Heart left ventricle (tissue), 16 donors: ENCODE measurements at regions not wholly inside any gene's neighbourhood (a gene's known extent, or its start where the extent isn't known, plus 50 kb on each side); places are given as distances from the start of the nearest gene placed in this dataset.

Experiments
- ATAC-seq, 4 donors: fragments of 200-7000 bp; cut with Tn5 transposase; one replicate each; pipeline ENCODE4 v1.9.1; 2020 to 2022; ENCODE audit warnings: moderate library complexity in 4 of 4, mild to moderate bottlenecking in 3 of 4, moderate number of reproducible peaks in 1 of 4
- DNase-seq, 5 donors: peaks; one replicate each; pipeline ENCODE4 v3.0.0-alpha.2; 2020
- H3K27ac ChIP-seq, 12 donors: fragments of 200-600 bp; sonication (generic) in 4 of 12; one replicate each; pipeline versions ENCODE4 v1.5.0 to v1.8.0; 2016 to 2022; ENCODE audit warnings: mild to moderate bottlenecking in 2 of 12
- H3K27me3 ChIP-seq, 9 donors: fragments of 200-600 bp; sonication (generic) in 2 of 9; one replicate each; pipeline versions ENCODE4 v1.5.1 to v1.8.0; 2016 to 2022; ENCODE audit warnings: mild to moderate bottlenecking in 3 of 9
- H3K36me3 ChIP-seq, 9 donors: fragments of 200-600 bp; sonication (generic) in 2 of 9; one replicate each; pipeline versions ENCODE4 v1.5.0 to v1.8.0; 2018 to 2022; ENCODE audit warnings: mild to moderate bottlenecking in 2 of 9
- H3K4me1 ChIP-seq, 12 donors: fragments of 200-600 bp; sonication (generic) in 4 of 12; one replicate each; pipeline versions ENCODE4 v1.5.0 to v1.8.0; 2016 to 2022; ENCODE audit warnings: mild to moderate bottlenecking in 3 of 12
- H3K4me3 ChIP-seq, 12 donors: fragments of 200-600 bp; sonication (generic) in 4 of 12; one replicate each; pipeline versions ENCODE4 v1.5.0 to v1.8.0; 2017 to 2022; ENCODE audit warnings: mild to moderate bottlenecking in 9 of 12, moderate library complexity in 4 of 12
- H3K9me3 ChIP-seq, 12 donors: fragments of 200-600 bp; sonication (generic) in 4 of 12; one replicate each; pipeline versions ENCODE4 v1.5.0 to v1.8.0; 2016 to 2022; ENCODE audit warnings: mild to moderate bottlenecking in 1 of 12
- CTCF ChIP-seq, 12 donors: fragments of 200-600 bp; sonication (generic) in 4 of 12; IDR thresholded peaks; one replicate each; pipeline versions ENCODE4 v1.5.0 to v1.8.0; 2018 to 2022; ENCODE audit warnings: antibody characterized with exemption in 12 of 12, mild to moderate bottlenecking in 5 of 12
- POLR2A ChIP-seq, 2 donors: fragments of 450-650 bp; IDR thresholded peaks; one replicate each; pipeline ENCODE4 v1.6.1; 2017; ENCODE audit warnings: antibody characterized with exemption in 2 of 2, mild to moderate bottlenecking in 2 of 2, moderate library complexity in 2 of 2
- WGBS, 4 donors: extraction: QIAGEN DNeasy Blood & Tissue Kit in 2 of 4; methylation state at CpG; one replicate each; pipeline versions ENCODE4 v1.1.5 to v1.1.7; 2013 to 2018; 5-methylcytosine and 5-hydroxymethylcytosine counted together
- intact Hi-C, 10 donors: fragments of 100-400 bp; cut with DNase I; formaldehyde crosslinking; loops; one replicate each; pipeline versions ENCODE4 v1.11.1 to v1.14.2; 2022
- donor health status: ischemic (EF 13 %, LVEDD 7.1; RV severe dilation, severe dysfunction).
- donor health status: healthy with polysubstance abuse.
- donor health status: DM: no; HTN: yes; CAD: no.
- donor health status: DM: no; HTN: no; CAD: no.
- donor health status: ischemic (EF 25% LVEDD 6.9; RV normal size, moderate dysfunction).
- donor health status: ischemic (EF 25% LVEDD 5.7; RV mildly dilated, moderate dysfunction).
- donor health status: healthy.
- donor health status: DM: yes; HTN: yes; CAD: no.
- donor health status: ischemic (EF 35%, LVEDD 5.7; RV mildly dilated, moderate dysfunction).
- donor health status: nonischemic (EF 11% LVEDD 7.7; RV severe dilation, severe dysfunction).
- donor health status: DM: yes; HTN: yes; CAD: no.
- donor health status: PGD.
- donor health status: ischemic (EF 29% LVEDD 5.4; RV normal size, mild dysfunction).
- donor health status: nonischemic (EF 23%, LVEDD 6.1; RV moderate dilation, normal function).

- intact Hi-C loops, result no loop called here
- WGBS, 4 donors, result 67 to 84% (median 76%) methylated on average over 3 of the region's 3 CpGs
- no peak for TF ChIP-seq POLR2A (IDR thresholded peaks at IDR 0.05)
- TF ChIP-seq CTCF (IDR thresholded peaks at IDR 0.05), result no peak
- ATAC-seq (no peak), DNase-seq (no peak)
- H3K27ac ChIP-seq, result no peak overlapping the region
- H3K36me3 ChIP-seq, result no peaks in the 10 kb centered on the region
- no peaks in the 10 kb centered on the region for H3K4me1 ChIP-seq
- no peaks in the 10 kb centered on the region for H3K27me3 ChIP-seq
- H3K4me3 ChIP-seq, result no peak overlapping the region
- peaks cover 0 to 16% (median 0%) of the 10 kb centered on the region in 12 donors for H3K9me3 ChIP-seq
Observed at GRCh38 chr5:19031491-19031890, 956.5 kb downstream of the CDH18 start.

GRCh38 chr5:19035816-19036215 is 952.2 kb downstream of the CDH18 start:
- intact Hi-C loops, result no loop called here
- DNase-seq (no peak), ATAC-seq (no peak)
- WGBS, 4 donors, result 0 to 37% (median 0%) methylated on average over 1 of the region's 1 CpG
- Histone ChIP-seq H3K4me3 (no peak overlapping the region), H3K27me3 (no peaks in the 10 kb centered on the region), H3K9me3 (no peaks in the 10 kb centered on the region), H3K27ac (no peak overlapping the region), H3K4me1 (no peaks in the 10 kb centered on the region), H3K36me3 (no peaks in the 10 kb centered on the region)
- TF ChIP-seq POLR2A (IDR thresholded peaks at IDR 0.05), result no peak
- no peak for TF ChIP-seq CTCF (IDR thresholded peaks at IDR 0.05)

- DNase-seq (no peak), ATAC-seq (no peak)
- no peak overlapping the region for H3K27ac ChIP-seq
- H3K4me3 ChIP-seq, result no peak overlapping the region
- no peaks in the 10 kb centered on the region for H3K4me1 ChIP-seq
- intact Hi-C loops, result no loop called here
- H3K36me3 ChIP-seq, result no peaks in the 10 kb centered on the region
- peaks cover 0 to 7% (median 0%) of the 10 kb centered on the region in 12 donors for H3K9me3 ChIP-seq
- no peak for TF ChIP-seq POLR2A (IDR thresholded peaks at IDR 0.05)
- 81 to 92% (median 87%) methylated on average over 2 of the region's 2 CpGs for WGBS, 4 donors
- no peaks in the 10 kb centered on the region for H3K27me3 ChIP-seq
Observed at GRCh38 chr5:19042106-19042505, 945.9 kb downstream of the CDH18 start.

GRCh38 chr5:19044311-19044710 is 943.7 kb downstream of the CDH18 start:
- no peak for ATAC-seq

More at GRCh38 chr5:19044311-19044710, 943.7 kb downstream of the CDH18 start:
- H3K4me1 ChIP-seq, result no peaks in the 10 kb centered on the region
- no peak for DNase-seq
- H3K27ac ChIP-seq, result no peak overlapping the region
- H3K36me3 ChIP-seq, result no peaks in the 10 kb centered on the region
- H3K27me3 ChIP-seq, result no peaks in the 10 kb centered on the region
- intact Hi-C loops, result no loop called here
- TF ChIP-seq POLR2A (IDR thresholded peaks at IDR 0.05), result no peak
- TF ChIP-seq CTCF (IDR thresholded peaks at IDR 0.05), result no peak
- H3K9me3 ChIP-seq, result peaks cover 0 to 7% (median 0%) of the 10 kb centered on the region in 12 donors
- WGBS, 4 donors, result 45 to 57% (median 50%) methylated on average over 3 of the region's 3 CpGs
- H3K4me3 ChIP-seq, result no peak overlapping the region
